ENCODE measurements at regions not wholly inside any gene's neighbourhood (a gene's known extent, or its start where the extent isn't known, plus 50 kb on each side); places are given as distances from the start of the nearest gene placed in this dataset.

GRCh38 chr14:105857826-105858675 is 331.7 kb downstream of the TMEM121 start:
- TF ChIP-seq, protein P1, sequence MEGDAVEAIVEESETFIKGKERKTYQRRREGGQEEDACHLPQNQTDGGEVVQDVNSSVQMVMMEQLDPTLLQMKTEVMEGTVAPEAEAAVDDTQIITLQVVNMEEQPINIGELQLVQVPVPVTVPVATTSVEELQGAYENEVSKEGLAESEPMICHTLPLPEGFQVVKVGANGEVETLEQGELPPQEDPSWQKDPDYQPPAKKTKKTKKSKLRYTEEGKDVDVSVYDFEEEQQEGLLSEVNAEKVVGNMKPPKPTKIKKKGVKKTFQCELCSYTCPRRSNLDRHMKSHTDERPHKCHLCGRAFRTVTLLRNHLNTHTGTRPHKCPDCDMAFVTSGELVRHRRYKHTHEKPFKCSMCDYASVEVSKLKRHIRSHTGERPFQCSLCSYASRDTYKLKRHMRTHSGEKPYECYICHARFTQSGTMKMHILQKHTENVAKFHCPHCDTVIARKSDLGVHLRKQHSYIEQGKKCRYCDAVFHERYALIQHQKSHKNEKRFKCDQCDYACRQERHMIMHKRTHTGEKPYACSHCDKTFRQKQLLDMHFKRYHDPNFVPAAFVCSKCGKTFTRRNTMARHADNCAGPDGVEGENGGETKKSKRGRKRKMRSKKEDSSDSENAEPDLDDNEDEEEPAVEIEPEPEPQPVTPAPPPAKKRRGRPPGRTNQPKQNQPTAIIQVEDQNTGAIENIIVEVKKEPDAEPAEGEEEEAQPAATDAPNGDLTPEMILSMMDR (IDR thresholded peaks at IDR 0.05): no peak
- TF ChIP-seq ZFX (IDR thresholded peaks at IDR 0.05; ENCODE audit: borderline replicate concordance): no peak

Data from 22Rv1 (cell line).